Stimulated activated naive CD8-positive, alpha-beta T cell treated with anti-CD3 and anti-CD28 coated beads, Interleukin-15, Interleukin-2, amounts not matched to agents 100 ng/mL and 50 ng/mL, for 24 hours (primary cell): ENCODE measurements at regions not wholly inside any gene's neighbourhood (a gene's known extent, or its start where the extent isn't known, plus 50 kb on each side); places are given as distances from the start of the nearest gene placed in this dataset.
"Not testable (repeated sequence)": the region's sequence is repeated elsewhere in the genome, so short reads cannot be mapped to it uniquely, and the experiment has no call there.

Experiments used
- H3K27ac Mint-ChIP-seq: one replicate; pipeline ENCODE4 v1.8.0; 2021; ENCODE audit warnings: mild to moderate bottlenecking, mixed read lengths
- H3K27me3 Mint-ChIP-seq: one replicate; pipeline ENCODE4 v1.8.0; 2021; ENCODE audit warnings: mixed read lengths
- H3K36me3 Mint-ChIP-seq: one replicate; pipeline ENCODE4 v1.8.0; 2021; ENCODE audit warnings: low read depth, mixed read lengths
- H3K4me1 Mint-ChIP-seq: one replicate; pipeline ENCODE4 v1.8.0; 2021; ENCODE audit warnings: low read depth, mixed read lengths
- H3K4me3 Mint-ChIP-seq: one replicate; pipeline ENCODE4 v1.8.0; 2021; ENCODE audit warnings: mild to moderate bottlenecking, mixed read lengths
- H3K9me3 Mint-ChIP-seq: one replicate; pipeline ENCODE4 v1.8.0; 2021; ENCODE audit warnings: mixed read lengths

DNA sequence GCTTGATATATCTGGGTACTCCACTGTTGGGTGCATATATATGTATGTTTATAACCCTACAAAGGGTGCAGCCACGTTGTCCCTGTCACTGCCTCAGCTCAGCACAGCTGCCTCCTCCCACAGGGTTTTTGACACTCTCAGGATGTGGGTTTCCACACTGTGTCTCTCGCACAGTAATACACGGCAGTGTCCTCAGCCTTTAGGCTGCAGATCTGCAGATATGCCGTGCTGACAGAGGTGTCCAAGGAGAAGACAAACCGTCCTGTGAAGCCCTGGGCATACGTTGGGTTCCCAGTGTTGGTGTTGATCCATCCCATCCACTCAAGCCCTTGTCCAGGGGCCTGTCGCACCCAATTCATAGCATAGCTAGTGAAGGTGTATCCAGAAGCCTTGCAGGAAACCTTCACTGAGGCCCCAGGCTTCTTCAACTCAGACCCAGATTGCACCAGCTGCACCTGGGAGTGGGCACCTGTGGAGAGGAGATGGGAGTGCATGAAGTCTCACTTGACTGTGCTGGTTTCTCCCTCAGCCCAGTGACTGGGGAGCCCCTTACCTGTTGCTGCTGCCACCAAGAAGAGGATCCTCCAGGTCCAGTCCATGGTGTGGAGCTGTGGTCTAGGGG is 498.7 kb downstream of the TMEM121 start:
- Mint-ChIP-seq H3K27me3 (peaks cover 10% of the 10 kb centered on the region), H3K9me3 (peaks cover 12% of the 10 kb centered on the region), H3K36me3 (peaks cover 10% of the 10 kb centered on the region), H3K27ac (no peak overlapping the region), H3K4me3 (no peak overlapping the region), H3K4me1 (peaks cover 57% of the 10 kb centered on the region)

DNA sequence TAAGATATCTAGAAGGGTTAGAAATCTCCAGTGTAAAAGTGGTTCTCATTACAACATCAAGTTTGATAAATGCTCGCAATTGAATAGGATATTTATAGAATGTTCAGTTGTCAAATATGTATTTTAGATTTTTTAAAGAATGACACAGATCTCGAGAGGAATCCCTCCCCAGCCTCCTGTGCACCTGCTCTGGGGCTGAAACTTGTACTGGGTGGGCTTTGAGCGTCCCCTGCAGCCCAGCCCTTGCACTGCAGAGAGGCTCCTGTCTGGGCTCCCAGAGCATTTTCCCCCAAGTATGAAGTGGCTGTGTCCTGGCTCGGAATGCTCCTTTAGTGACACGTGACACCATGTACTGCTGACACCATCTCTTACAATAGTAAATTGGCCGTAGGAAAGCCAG is 499.6 kb downstream of the TMEM121 start:
- no peak overlapping the region for H3K4me3 Mint-ChIP-seq
- H3K4me1 Mint-ChIP-seq: peaks cover 53% of the 10 kb centered on the region
- peak overlapping the region; percentile 9 for H3K27ac Mint-ChIP-seq
- peaks cover 12% of the 10 kb centered on the region for H3K9me3 Mint-ChIP-seq
- peaks cover 10% of the 10 kb centered on the region for H3K36me3 Mint-ChIP-seq
- peaks cover 7% of the 10 kb centered on the region for H3K27me3 Mint-ChIP-seq

DNA sequence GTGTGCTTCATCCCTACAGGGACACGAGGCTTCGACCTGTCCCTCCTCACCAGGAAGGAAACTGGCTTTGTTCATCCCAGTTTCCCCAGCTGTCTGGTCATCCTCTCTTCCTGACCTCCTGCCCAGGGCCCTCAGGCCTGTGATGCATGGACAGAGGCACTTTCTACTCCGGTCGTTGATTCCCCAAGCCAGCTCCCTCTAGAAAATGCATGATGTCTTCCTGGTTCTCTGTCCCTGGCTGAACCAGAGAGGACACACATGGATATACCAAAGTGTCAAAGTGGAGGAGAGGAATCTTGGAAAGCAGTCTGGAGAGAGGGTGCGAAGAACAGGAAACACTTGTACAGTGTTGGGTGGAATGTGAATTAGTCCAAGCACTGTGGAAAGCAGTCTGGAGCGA is 501.4 kb downstream of the TMEM121 start:
- not testable (repeated sequence) for H3K27me3 Mint-ChIP-seq, H3K4me3 Mint-ChIP-seq, H3K27ac Mint-ChIP-seq
- Mint-ChIP-seq H3K36me3 (peaks cover 10% of the 10 kb centered on the region), H3K4me1 (peaks cover 36% of the 10 kb centered on the region), H3K9me3 (peaks cover 12% of the 10 kb centered on the region)

DNA sequence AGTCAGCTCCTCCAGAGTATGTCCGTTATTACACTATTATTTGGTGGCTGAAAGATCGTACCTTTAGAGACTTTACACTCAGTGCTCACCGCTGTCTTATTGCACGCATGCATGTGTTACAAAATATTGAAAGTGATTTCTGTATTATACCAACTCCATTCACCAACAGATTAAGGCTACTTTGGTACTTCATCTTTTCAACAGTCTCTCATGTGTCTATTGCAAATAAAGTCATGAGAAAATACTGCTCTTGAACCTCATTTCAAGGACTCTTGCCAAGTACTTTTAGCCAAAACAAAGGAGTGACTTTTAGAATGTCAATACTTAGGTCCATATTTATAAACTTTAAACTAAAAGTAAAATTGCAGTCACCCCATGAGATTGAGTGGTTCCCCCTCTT is 503.6 kb downstream of the TMEM121 start:
- peaks cover 31% of the 10 kb centered on the region for H3K4me1 Mint-ChIP-seq
- H3K4me3 Mint-ChIP-seq: no peak overlapping the region
- H3K36me3 Mint-ChIP-seq: no peaks in the 10 kb centered on the region
- H3K27me3 Mint-ChIP-seq: no peaks in the 10 kb centered on the region
- H3K9me3 Mint-ChIP-seq: no peaks in the 10 kb centered on the region
- no peak overlapping the region for H3K27ac Mint-ChIP-seq

DNA sequence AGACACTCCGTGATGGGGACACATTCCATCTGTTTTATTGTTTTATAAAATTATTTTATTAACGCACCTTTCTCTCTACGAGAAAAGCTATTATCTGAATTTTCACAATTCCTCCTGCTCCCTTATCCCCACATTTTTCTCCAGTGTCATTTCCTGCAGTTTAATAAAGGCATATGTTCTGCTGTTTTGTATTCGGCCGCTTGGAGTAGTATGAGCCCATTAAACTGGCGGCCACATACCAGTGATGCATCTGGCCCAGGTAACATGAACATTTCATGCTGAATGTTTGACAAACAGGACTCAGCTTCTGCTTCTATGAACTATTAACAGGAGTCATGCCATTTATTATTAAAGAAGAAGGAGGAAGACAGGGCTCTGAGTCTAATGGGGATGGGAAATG is 511.0 kb downstream of the TMEM121 start:
- Mint-ChIP-seq H3K4me1 (peaks cover 27% of the 10 kb centered on the region), H3K27me3 (peaks cover 4% of the 10 kb centered on the region)

DNA sequence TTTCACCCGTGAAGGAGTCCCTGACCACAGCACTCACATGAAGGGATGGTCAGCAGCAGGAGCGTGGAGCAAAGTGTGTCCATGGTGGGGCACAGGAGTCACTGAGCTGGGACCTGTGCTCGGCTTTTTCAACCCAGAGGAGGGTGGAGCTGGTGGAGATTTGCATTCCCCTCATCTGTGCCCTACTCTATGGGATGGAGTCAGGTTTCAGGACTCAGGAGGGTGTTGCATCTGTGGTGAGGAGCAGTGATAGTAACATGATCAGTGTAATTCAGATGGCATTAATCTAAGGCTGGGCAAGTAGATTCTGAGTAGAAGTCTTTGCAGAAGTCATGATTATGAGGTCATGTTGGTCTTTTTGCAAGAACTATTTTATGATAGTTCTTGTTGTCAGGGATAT is 511.9 kb downstream of the TMEM121 start:
- Mint-ChIP-seq H3K4me1 (peaks cover 26% of the 10 kb centered on the region), H3K9me3 (no peaks in the 10 kb centered on the region), H3K36me3 (no peaks in the 10 kb centered on the region), H3K27me3 (peaks cover 7% of the 10 kb centered on the region), H3K4me3 (no peak overlapping the region), H3K27ac (no peak overlapping the region)

More for the DNA sequence above, 511.0 kb downstream of the TMEM121 start:
- H3K36me3 Mint-ChIP-seq: no peaks in the 10 kb centered on the region
- H3K9me3 Mint-ChIP-seq: no peaks in the 10 kb centered on the region
- no peak overlapping the region for H3K4me3 Mint-ChIP-seq
- H3K27ac Mint-ChIP-seq: no peak overlapping the region

DNA sequence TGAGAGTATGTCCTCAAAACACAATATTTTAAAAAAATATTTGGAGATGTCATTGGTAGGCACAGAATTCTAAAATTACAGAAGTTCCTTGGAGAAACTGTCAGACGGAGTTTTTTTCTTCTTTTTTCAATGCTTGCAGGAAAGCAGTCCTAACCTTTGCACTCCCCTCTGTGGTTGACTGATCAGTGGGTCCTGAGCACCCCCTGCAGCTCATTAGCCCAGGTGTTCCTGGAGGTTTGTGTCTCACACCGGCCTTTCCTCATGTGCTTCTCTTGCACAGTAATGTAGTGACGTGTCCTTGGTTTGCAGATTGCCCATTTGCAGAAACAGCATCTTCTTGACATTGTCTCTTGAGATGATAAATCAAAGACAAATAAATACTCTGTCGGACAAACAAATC is 513.0 kb downstream of the TMEM121 start:
- Mint-ChIP-seq H3K4me3 (no peak overlapping the region), H3K9me3 (no peaks in the 10 kb centered on the region), H3K27ac (no peak overlapping the region), H3K36me3 (no peaks in the 10 kb centered on the region), H3K27me3 (peaks cover 10% of the 10 kb centered on the region), H3K4me1 (peaks cover 16% of the 10 kb centered on the region)

DNA sequence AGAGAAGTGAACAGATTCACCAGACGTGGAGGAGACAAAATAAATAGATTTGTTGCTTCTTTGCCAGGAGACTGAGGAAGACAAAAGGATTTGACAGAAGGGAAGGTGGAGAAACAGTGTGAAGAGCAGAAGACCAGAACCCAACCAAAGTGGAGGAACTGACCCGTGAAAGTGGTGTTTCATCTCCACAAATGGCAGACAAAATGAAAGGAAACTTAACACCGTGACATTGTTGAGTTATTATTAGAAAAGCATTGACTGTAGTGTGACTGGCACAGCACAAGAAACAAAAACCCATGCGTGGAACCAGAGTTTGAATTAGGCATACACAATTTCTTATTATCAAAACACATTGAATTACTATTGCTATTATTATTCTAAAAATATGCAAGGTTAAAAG is 518.1 kb downstream of the TMEM121 start:
- Mint-ChIP-seq H3K36me3 (no peaks in the 10 kb centered on the region), H3K9me3 (no peaks in the 10 kb centered on the region), H3K27me3 (peaks cover 12% of the 10 kb centered on the region), H3K4me3 (no peak overlapping the region), H3K27ac (no peak overlapping the region), H3K4me1 (peaks cover 13% of the 10 kb centered on the region)

DNA sequence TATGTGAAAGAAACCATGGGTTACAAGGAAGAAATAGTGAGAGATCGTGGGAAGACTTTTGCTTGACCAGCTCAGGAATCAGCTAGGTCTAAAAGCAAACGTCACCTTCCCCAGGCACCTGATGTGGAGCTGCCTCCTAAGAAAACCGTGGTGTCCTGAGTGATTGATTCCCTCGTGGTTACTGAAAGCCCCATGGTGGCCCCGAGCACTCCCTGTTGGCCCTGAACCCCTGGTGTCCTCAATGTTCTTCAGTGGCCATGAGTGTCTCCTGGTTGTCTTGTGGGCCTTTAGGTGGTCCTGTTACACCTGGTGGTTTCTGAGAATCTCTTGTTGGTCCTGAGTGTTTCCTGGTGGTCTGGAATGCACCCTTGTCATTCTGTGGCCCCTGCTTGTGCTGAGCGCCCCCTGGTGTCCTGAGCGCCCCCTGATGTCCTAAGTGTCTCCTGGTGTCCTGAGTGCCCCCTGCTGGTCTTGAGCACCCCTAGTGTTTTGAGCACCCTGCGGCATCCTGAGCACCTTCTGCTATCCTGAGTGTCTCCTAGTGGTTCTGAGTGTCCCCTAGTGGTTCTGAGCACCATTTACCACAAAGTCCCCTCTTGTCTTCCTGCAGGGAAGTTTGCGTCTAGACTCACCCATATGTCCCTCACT is 518.7 kb downstream of the TMEM121 start:
- no peak overlapping the region for H3K27ac Mint-ChIP-seq
- no peak overlapping the region for H3K4me3 Mint-ChIP-seq

DNA sequence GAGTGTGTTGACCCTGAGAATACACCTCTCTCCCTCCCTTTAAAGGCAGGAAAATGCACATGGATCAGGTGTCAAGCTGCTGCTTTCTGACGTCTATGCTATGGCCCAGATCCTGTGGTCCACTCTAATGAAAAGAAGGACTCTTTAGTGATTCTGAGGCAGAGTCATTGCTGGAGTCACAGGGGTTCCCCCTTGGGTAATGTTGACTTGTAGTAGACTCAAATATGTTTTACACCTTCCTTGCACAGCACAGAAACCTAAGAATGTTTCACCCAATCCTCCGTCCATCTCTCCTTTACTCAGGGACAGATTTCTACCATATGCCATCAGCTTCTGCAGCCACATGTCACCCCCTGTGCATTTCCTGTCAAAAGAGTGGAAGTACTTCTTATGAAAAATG is 525.4 kb downstream of the TMEM121 start:
- Mint-ChIP-seq H3K27ac (no peak overlapping the region), H3K9me3 (no peaks in the 10 kb centered on the region)

More for the DNA sequence above, 518.7 kb downstream of the TMEM121 start:
- H3K9me3 Mint-ChIP-seq: no peaks in the 10 kb centered on the region
- H3K36me3 Mint-ChIP-seq: no peaks in the 10 kb centered on the region
- H3K4me1 Mint-ChIP-seq: peaks cover 11% of the 10 kb centered on the region
- H3K27me3 Mint-ChIP-seq: peaks cover 12% of the 10 kb centered on the region

DNA sequence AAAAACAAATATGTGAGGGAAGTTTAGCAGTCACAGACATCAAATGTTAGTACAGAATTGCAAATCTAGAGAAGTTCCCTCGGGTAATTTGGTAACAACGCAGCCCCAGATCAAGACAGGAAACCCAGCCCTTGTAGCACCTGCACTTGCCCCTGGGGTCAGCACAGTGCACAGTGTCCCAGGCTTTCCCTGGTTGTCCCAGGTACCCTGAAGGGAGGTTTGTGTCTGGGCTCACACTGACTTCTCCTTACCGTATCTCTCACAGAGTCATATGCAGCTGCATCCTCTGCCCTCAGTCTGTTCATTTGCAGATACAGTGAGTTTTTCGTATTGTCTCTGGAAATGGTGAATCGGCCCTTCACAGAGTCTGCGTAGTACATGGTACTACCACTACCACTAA is 528.9 kb downstream of the TMEM121 start:
- H3K27ac Mint-ChIP-seq: no peak overlapping the region
- no peaks in the 10 kb centered on the region for H3K4me1 Mint-ChIP-seq
- H3K9me3 Mint-ChIP-seq: no peaks in the 10 kb centered on the region
- no peak overlapping the region for H3K4me3 Mint-ChIP-seq
- peaks cover 14% of the 10 kb centered on the region for H3K27me3 Mint-ChIP-seq
- no peaks in the 10 kb centered on the region for H3K36me3 Mint-ChIP-seq

More for the DNA sequence above, 525.4 kb downstream of the TMEM121 start:
- no peaks in the 10 kb centered on the region for H3K36me3 Mint-ChIP-seq
- H3K4me3 Mint-ChIP-seq: no peak overlapping the region
- peaks cover 10% of the 10 kb centered on the region for H3K27me3 Mint-ChIP-seq
- H3K4me1 Mint-ChIP-seq: no peaks in the 10 kb centered on the region

DNA sequence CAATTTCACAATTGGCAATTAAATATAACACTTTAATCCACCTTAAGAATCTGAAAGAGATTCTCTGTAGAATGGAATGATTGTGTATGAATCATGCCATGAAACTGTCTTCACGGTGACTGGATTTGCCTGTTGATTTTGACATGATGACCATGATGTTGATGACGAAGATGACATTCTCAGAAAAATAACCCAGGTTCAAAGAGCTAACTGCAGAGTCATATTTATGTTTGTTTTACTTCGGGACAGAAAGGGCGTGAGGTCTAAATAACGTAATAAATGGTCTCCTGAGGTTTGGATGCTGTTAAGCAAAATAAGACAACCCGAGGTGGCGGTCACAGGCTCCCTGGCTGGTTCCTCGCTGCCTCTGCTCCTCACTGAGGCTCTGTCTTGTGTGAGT is 532.0 kb downstream of the TMEM121 start:
- H3K9me3 Mint-ChIP-seq: no peaks in the 10 kb centered on the region
- H3K27me3 Mint-ChIP-seq: peaks cover 9% of the 10 kb centered on the region
- H3K27ac Mint-ChIP-seq: no peak overlapping the region
- peaks cover 12% of the 10 kb centered on the region for H3K4me1 Mint-ChIP-seq
- no peak overlapping the region for H3K4me3 Mint-ChIP-seq
- no peaks in the 10 kb centered on the region for H3K36me3 Mint-ChIP-seq

DNA sequence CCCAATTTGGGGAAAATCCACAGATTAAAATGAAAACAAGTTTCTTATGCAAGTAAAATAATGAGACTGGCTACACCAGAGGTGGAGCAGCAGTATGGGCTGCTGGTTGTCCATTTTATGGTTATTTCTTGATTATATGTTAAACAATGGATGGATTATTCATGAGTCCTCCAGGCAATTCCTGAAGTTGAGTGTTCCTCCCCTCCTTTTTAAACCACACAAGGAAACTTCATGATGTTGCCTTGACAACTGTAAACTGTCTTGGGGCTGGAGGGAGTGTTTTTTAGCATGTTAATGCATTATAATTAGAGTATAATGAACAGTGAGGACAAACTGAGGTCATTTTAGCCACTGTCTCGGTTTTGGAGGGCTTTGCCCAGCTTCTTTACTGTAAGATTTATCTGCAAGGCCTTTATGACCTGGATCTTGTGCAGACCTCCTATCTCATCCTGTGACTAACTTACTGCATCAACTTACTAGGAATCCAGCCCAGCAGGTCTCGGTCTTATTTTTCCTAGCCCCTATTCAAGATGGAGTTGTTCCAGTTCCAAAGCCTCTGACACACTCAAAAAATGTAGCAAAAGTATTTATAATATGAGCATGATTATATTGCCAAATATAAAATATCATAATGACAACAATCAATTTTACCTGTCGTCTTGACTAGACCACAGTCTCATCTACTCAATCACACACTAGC is 534.0 kb downstream of the TMEM121 start:
- Mint-ChIP-seq H3K27ac (no peak overlapping the region), H3K4me1 (peaks cover 12% of the 10 kb centered on the region), H3K9me3 (no peaks in the 10 kb centered on the region), H3K4me3 (no peak overlapping the region), H3K36me3 (no peaks in the 10 kb centered on the region), H3K27me3 (peaks cover 12% of the 10 kb centered on the region)

DNA sequence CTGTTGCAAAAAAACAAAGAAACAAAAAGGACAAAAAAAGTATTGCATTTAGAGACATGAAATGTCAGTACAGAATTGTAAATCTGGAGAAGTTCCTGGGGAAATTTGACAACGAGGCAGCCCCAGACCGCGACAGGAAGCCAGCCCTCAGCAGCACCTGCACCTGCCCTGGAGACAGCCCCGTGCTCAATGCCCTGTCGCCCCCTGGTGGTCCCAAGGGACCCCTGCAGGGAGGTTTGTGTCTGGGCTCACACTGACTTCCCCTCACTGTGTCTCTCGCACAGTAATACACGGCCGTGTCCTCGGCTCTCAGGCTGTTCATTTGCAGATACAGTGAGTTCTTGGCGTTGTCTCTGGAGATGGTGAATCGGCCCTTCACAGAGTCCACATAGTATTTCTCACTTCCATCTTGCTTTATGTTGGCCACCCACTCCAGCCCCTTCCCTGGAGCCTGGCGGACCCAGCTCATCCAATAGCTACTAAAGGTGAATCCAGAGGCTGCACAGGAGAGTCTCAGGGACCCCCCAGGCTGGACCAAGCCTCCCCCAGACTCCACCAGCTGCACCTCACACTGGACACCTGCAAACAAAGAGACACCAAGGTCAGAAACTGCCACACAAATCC is 535.6 kb downstream of the TMEM121 start:
- H3K4me3 Mint-ChIP-seq, H3K9me3 Mint-ChIP-seq, H3K36me3 Mint-ChIP-seq, H3K27ac Mint-ChIP-seq: not testable (repeated sequence)
- H3K4me1 Mint-ChIP-seq: peaks cover 12% of the 10 kb centered on the region
- H3K27me3 Mint-ChIP-seq: peaks cover 20% of the 10 kb centered on the region
